Hematopoietic multipotent progenitor cell treated with erythropoietin and hydrocortisone succinate and interleukin-3 and kit ligand, for 4 days (in vitro differentiated cells): ENCODE measurements at regions not wholly inside any gene's neighbourhood (a gene's known extent, or its start where the extent isn't known, plus 50 kb on each side); places are given as distances from the start of the nearest gene placed in this dataset.

Source experiments
- DNase-seq: peaks from one replicate; pipeline ENCODE4 v3.0.0-alpha.2; 2015

GRCh38 chr5:67490543-67491321 is 294.1 kb upstream of the CD180 start:
- no peak for DNase-seq

- no peak for DNase-seq
These were observed 292.3 kb upstream of the CD180 start for GRCh38 chr5:67488885-67489284.

- no peak for DNase-seq
These were observed 291.3 kb upstream of the CD180 start for GRCh38 chr5:67487862-67488261.

- no peak for DNase-seq
These were observed 286.9 kb upstream of the CD180 start for GRCh38 chr5:67483453-67484030.

GRCh38 chr5:67481362-67481761 is 284.8 kb upstream of the CD180 start:
- DNase-seq = no peak

GRCh38 chr5:67478337-67478736 is 281.7 kb upstream of the CD180 start:
- DNase-seq = no peak

GRCh38 chr5:67476995-67477394 is 280.4 kb upstream of the CD180 start:
- DNase-seq = no peak

- DNase-seq = no peak
These were observed 279.9 kb upstream of the CD180 start for GRCh38 chr5:67476531-67476930.

- DNase-seq = no peak
These were observed 278.9 kb upstream of the CD180 start for GRCh38 chr5:67475489-67475888.

- DNase-seq = no peak
These were observed 278.1 kb upstream of the CD180 start for GRCh38 chr5:67474597-67475238.

- no peak for DNase-seq
These were observed 270.5 kb upstream of the CD180 start for GRCh38 chr5:67467110-67467509.

GRCh38 chr5:67465537-67466207 is 269.1 kb upstream of the CD180 start:
- DNase-seq = peak; percentile 3

GRCh38 chr5:67462147-67462546 is 265.5 kb upstream of the CD180 start:
- no peak for DNase-seq

- DNase-seq = no peak
These were observed 262.7 kb upstream of the CD180 start for GRCh38 chr5:67459253-67459652.

- DNase-seq = peak; percentile 6
These were observed 259.4 kb upstream of the CD180 start for GRCh38 chr5:67455970-67456369.

GRCh38 chr5:67454957-67455561 is 258.5 kb upstream of the CD180 start:
- no peak for DNase-seq

- DNase-seq = no peak
These were observed 256.7 kb upstream of the CD180 start for GRCh38 chr5:67453111-67453905.

- DNase-seq = no peak
These were observed 255.2 kb upstream of the CD180 start for GRCh38 chr5:67451640-67452279.

GRCh38 chr5:67447732-67448131 is 251.1 kb upstream of the CD180 start:
- DNase-seq = no peak

- no peak for DNase-seq
These were observed 241.6 kb upstream of the CD180 start for GRCh38 chr5:67437905-67438845.

- DNase-seq = no peak
These were observed 238.4 kb upstream of the CD180 start for GRCh38 chr5:67435032-67435431.
